Esophagus squamous epithelium (tissue), 5 donors: ENCODE measurements at regions not wholly inside any gene's neighbourhood (a gene's known extent, or its start where the extent isn't known, plus 50 kb on each side); places are given as distances from the start of the nearest gene placed in this dataset.
"Not testable (repeated sequence)": the region's sequence is repeated elsewhere in the genome, so short reads cannot be mapped to it uniquely, and the experiment has no call there.

ENCODE experiments used
- DNase-seq: peaks from one replicate; lab custom pipeline; 2025; lab: John Stamatoyannopoulos, UW
- H3K27ac ChIP-seq, 4 donors: fragments of 200-600 bp; sonication (generic); one replicate each; pipeline ENCODE4 v1.5.1; 2016 to 2019; ENCODE audit warnings: mild to moderate bottlenecking in 1 of 4
- H3K27me3 ChIP-seq, 4 donors: fragments of 200-600 bp; sonication (generic); 1 replicate in 3 of 4; 2 replicates in 1 of 4; pipeline versions ENCODE4 v1.5.1 to v1.6.0; 2017 to 2021; ENCODE audit warnings: antibody characterized with exemption in 1 of 4
- H3K36me3 ChIP-seq, 3 donors: fragments of 200-600 bp; sonication (generic); one replicate each; pipeline ENCODE4 v1.5.1; 2016 to 2019
- H3K4me1 ChIP-seq, 3 donors: fragments of 200-600 bp; sonication (generic); one replicate each; pipeline ENCODE4 v1.5.1; 2017 to 2019
- H3K4me3 ChIP-seq, 4 donors: fragments of 200-600 bp; sonication (generic); 1 replicate in 3 of 4; 2 replicates in 1 of 4; pipeline ENCODE4 v1.5.1; 2016 to 2019; ENCODE audit warnings: mild to moderate bottlenecking in 2 of 4, moderate library complexity in 1 of 4
- H3K9me3 ChIP-seq, 3 donors: fragments of 200-600 bp; sonication (generic); one replicate each; pipeline ENCODE4 v1.5.1; 2016 to 2019
- POLR2A ChIP-seq, 4 donors: fragments of 450-650 bp; IDR thresholded peaks; one replicate each; pipeline ENCODE4 v1.6.1; 2017; ENCODE audit warnings: antibody characterized with exemption in 4 of 4, mild to moderate bottlenecking in 4 of 4, moderate library complexity in 3 of 4
- WGBS, 2 donors: methylation state at CpG; one replicate each; pipeline ENCODE4 v1.1.5; 2018; 5-methylcytosine and 5-hydroxymethylcytosine counted together
- intact Hi-C: fragments of 100-400 bp; cut with DNase I; formaldehyde crosslinking; loops from one replicate; pipeline ENCODE4 v1.15.0; 2022
- TF ChIP-seq, protein P1 (sequence below), 6 experiments: fragments of 450-650 bp in 4 of 6; fragments of 200-600 bp in 2 of 6; sonication (generic) in 2 of 6; IDR thresholded peaks; one replicate each; pipeline ENCODE4 v1.5.1; 2016 to 2019; ENCODE audit warnings: antibody characterized with exemption in 6 of 6, mild to moderate bottlenecking in 4 of 6, moderate library complexity in 4 of 6
- donor health status: DM: yes; HTN: yes; CAD: no.

DNA sequence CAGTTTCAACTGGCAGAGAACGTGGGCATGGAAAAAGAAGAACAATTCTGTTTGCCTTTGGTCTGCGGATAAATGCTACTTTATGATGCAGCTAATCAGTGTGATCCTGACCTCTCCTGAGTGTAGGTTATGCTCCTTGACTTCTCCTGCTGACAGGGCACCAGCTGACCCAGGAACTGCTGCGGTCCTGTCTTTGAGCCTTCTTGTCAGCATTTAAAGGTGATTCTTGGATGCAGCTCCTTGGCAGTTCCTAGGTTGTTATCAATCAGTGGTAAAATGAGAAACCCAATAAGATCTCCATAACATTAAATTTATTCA is 150.3 kb upstream of the FGF10 start:
- Histone ChIP-seq H3K4me3 (no peak overlapping the region), H3K4me1 (no peaks in the 10 kb centered on the region), H3K27me3 (no peaks in the 10 kb centered on the region), H3K36me3 (no peaks in the 10 kb centered on the region), H3K27ac (no peak overlapping the region), H3K9me3 (no peaks in the 10 kb centered on the region)
- no peak for DNase-seq
- WGBS, 2 donors = 49 to 75% methylated on average over 3 of the region's 3 CpGs
- intact Hi-C loops = no loop called here
- TF ChIP-seq POLR2A (IDR thresholded peaks at IDR 0.05) = no peak
- TF ChIP-seq, protein P1, sequence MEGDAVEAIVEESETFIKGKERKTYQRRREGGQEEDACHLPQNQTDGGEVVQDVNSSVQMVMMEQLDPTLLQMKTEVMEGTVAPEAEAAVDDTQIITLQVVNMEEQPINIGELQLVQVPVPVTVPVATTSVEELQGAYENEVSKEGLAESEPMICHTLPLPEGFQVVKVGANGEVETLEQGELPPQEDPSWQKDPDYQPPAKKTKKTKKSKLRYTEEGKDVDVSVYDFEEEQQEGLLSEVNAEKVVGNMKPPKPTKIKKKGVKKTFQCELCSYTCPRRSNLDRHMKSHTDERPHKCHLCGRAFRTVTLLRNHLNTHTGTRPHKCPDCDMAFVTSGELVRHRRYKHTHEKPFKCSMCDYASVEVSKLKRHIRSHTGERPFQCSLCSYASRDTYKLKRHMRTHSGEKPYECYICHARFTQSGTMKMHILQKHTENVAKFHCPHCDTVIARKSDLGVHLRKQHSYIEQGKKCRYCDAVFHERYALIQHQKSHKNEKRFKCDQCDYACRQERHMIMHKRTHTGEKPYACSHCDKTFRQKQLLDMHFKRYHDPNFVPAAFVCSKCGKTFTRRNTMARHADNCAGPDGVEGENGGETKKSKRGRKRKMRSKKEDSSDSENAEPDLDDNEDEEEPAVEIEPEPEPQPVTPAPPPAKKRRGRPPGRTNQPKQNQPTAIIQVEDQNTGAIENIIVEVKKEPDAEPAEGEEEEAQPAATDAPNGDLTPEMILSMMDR (IDR thresholded peaks at IDR 0.05) = no peak

DNA sequence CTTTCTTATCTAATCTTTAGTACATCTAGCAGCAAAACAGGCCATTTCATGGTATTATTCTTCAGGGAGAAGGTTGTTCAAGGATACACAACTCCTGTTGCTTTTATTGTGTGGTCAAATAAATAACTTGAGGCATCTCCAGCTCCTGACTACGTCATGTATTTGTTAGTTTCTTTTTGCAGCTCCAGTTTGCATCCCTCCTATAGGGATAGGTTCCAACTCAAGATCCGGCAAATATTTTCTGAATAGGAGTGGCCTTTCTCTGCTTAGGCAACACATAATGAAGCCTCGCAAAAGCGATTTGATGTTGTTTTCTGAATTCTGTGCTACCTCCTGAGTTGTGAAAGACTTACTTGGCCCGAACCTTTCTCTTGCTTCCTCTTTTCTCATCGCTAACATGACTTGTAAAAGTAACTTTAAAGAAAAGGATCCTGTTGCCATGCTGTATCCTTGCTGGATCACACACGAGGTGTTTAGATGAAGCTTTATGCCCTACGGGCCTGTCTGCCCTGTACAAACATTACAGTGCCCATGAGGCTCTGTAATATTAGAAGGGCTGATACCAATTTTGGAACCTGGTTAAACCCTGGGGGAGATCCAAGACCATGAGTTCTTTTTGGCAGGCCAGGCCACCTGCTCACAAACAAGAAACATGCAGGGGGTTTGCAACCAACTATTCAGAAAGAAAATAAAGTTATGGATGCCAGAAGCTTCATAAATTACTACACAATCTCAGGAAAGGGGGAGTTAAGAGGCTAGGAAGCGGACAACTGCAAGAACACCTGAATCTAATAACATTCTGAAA is 149.8 kb upstream of the FGF10 start:
- no peak for DNase-seq
- intact Hi-C loops = no loop called here
- no peaks in the 10 kb centered on the region for H3K4me1 ChIP-seq
- no peaks in the 10 kb centered on the region for H3K9me3 ChIP-seq
- no peak for TF ChIP-seq POLR2A (IDR thresholded peaks at IDR 0.05)
- TF ChIP-seq, protein P1 (IDR thresholded peaks at IDR 0.05) = no peak
- WGBS, 2 donors = 53 to 63% methylated on average over 9 of the region's 9 CpGs
- H3K27me3 ChIP-seq = no peaks in the 10 kb centered on the region
- no peak overlapping the region for H3K27ac ChIP-seq
- H3K36me3 ChIP-seq = no peaks in the 10 kb centered on the region
- H3K4me3 ChIP-seq = no peak overlapping the region

DNA sequence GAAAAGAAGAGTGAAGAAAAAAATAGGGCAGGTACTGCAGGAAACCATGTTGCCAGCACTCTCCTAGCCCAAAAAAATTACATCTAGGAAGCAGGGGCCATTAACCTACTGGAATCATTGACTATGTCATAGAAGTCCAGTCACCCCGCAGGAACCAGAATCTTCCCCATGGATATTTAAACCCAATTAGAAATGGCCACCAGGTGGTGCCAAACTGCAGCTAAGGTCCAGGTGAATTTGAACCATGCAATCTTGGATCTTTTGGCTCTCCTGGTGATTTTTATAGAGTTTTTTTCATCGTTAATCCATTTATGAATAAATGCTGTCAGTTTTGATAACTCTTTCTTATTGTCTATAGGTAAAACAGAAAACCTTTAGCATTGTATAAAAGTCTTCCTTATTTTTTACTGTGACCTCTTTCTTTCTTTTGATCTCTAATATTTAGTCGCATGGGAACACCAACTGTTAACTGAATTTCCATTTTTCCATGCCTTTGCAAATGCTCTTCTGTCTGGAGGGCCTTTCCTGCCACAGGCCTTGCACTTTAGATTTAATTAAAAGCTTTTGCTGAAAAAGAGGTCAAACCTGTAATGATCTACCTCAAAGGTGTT is 147.5 kb upstream of the FGF10 start:
- Histone ChIP-seq H3K27ac (no peak overlapping the region), H3K9me3 (no peaks in the 10 kb centered on the region), H3K4me3 (no peak overlapping the region), H3K36me3 (no peaks in the 10 kb centered on the region), H3K27me3 (no peaks in the 10 kb centered on the region), H3K4me1 (no peaks in the 10 kb centered on the region)
- TF ChIP-seq, protein P1 (IDR thresholded peaks at IDR 0.05) = peak in 5 of 6 experiments; percentile 18 to 50 (median 27)
- TF ChIP-seq POLR2A (IDR thresholded peaks at IDR 0.05) = no peak
- WGBS, 2 donors = 60 to 62% methylated on average over 3 of the region's 3 CpGs
- no peak for DNase-seq
- intact Hi-C loops = no loop called here

DNA sequence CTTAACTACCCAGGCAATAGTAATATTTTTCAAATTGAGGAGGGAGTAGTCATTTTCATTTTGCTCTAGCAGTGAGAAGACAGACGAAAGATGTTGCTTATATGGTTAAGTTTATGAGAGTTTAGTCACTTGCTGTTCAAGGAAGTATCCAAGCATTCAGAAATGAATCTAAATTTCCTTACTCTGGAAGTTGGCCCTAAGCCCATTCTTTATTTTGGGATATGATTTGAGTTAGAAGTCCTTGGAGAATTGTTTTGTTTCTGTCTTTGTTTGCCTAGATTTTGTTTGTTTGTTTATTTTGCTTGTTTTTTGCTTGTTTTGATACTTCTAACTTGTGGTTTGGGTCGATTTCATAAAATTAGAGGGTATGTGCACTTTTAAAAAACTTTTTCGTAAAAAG is 146.4 kb upstream of the FGF10 start:
- no peaks in the 10 kb centered on the region for H3K36me3 ChIP-seq
- H3K4me3 ChIP-seq = no peak overlapping the region
- no peaks in the 10 kb centered on the region for H3K4me1 ChIP-seq
- intact Hi-C loops = no loop called here
- H3K27ac ChIP-seq = no peak overlapping the region
- 46 to 51% methylated on average over 3 of the region's 3 CpGs for WGBS, 2 donors
- no peak for DNase-seq
- H3K9me3 ChIP-seq = no peaks in the 10 kb centered on the region
- H3K27me3 ChIP-seq = no peaks in the 10 kb centered on the region
- TF ChIP-seq, protein P1 (IDR thresholded peaks at IDR 0.05) = no peak
- no peak for TF ChIP-seq POLR2A (IDR thresholded peaks at IDR 0.05)

DNA sequence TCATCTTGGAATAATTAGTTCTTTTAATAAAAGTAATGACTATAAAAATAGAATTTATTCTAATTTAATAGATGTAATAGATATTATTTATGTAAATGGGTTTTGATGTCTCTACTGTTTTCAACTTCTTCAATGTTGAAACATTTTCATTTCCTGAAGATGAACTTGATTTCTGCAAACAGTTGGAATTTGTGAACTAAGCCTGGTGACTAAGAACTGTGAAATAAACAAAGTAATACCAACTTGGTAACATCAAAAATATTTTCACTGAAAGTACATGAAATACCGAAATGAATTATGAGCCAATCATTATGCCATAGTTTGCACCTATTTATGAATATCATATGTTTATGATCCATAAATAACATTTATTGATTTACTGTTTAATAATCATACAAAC is 143.8 kb upstream of the FGF10 start:
- Histone ChIP-seq H3K4me1 (no peaks in the 10 kb centered on the region), H3K27me3 (no peaks in the 10 kb centered on the region), H3K9me3 (no peaks in the 10 kb centered on the region), H3K4me3 (no peak overlapping the region), H3K36me3 (no peaks in the 10 kb centered on the region), H3K27ac (no peak overlapping the region)
- intact Hi-C loops = no loop called here
- no peak for TF ChIP-seq POLR2A (IDR thresholded peaks at IDR 0.05)
- TF ChIP-seq, protein P1 (IDR thresholded peaks at IDR 0.05) = no peak
- 49 to 54% methylated on average over 1 of the region's 1 CpG for WGBS, 2 donors
- DNase-seq = no peak

DNA sequence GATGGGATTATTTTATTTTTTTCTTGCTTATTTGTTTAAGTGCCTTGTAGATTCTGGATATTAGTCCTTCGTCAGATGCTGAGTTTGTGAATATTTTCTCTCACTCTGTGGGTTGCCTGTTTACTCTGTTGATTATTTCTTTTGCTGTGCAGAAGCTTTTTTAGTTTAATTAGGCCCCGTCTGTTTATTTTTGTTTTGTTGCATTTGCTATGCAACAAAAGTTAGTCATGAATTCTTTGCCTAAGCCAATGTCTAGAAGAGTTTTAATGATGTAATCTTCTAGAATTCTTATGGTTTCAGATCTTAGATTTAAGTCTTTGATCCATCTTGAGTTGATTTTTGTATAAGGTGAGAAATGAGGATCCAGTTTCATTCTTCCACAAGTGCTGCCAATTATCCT is 142.5 kb upstream of the FGF10 start:
- H3K9me3 ChIP-seq, intact Hi-C loops, H3K36me3 ChIP-seq, H3K27me3 ChIP-seq, DNase-seq, H3K27ac ChIP-seq, H3K4me3 ChIP-seq, H3K4me1 ChIP-seq: not testable (repeated sequence)
- 66 to 68% methylated on average over 2 of the region's 2 CpGs for WGBS, 2 donors

DNA sequence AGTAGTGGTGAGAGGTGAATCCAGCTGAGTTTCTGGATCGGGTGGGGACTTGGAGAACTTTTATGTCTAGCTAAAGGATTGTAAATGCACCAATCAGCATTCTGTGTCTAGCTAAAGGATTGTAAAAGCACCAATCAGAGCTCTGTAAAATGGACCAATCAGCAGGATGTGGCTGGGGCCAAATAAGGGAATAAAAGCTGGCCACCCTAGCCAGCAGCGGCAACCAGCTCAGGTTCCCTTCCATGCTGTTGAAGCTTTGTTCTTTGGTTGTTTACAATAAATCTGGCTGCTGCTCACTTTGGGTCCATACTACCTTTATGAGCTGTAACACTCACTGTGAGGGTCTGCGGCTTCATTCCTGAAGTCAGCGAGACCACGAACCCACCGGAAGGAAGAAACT is 141.6 kb upstream of the FGF10 start:
- intact Hi-C loops, H3K27ac ChIP-seq, H3K27me3 ChIP-seq, H3K36me3 ChIP-seq, H3K4me1 ChIP-seq, DNase-seq, H3K9me3 ChIP-seq, H3K4me3 ChIP-seq: not testable (repeated sequence)
- 79 to 94% methylated on average over 6 of the region's 6 CpGs for WGBS, 2 donors
